CD4-positive, alpha-beta memory T cell (primary cell): ENCODE measurements at regions not wholly inside any gene's neighbourhood (a gene's known extent, or its start where the extent isn't known, plus 50 kb on each side); places are given as distances from the start of the nearest gene placed in this dataset.

Experiments
- CTCF ChIA-PET: fragments of 350-600 bp; sonication (Branson Sonifier 250); formaldehyde crosslinking; loops from one replicate; lab custom pipeline; 2021; ENCODE audit warnings: inconsistent platforms; ENCODE audit not compliant: partially characterized antibody; lab: Charles Lee
- POLR2A ChIA-PET: fragments of 350-600 bp; sonication (Branson Sonifier 250); formaldehyde crosslinking; loops from one replicate; lab custom pipeline; 2021; ENCODE audit not compliant: partially characterized antibody; lab: Charles Lee
- DNase-seq, 5 donors: peaks; one replicate each; pipeline versions ENCODE4 v3.0.0 to v3.0.0-alpha.2; 2020 to 2022; ENCODE audit warnings: mixed read lengths in 1 of 5
- H3K27ac ChIP-seq: one replicate; pipeline ENCODE4 v1.7.0; 2013; ENCODE audit warnings: low read depth, low read length
- H3K27me3 ChIP-seq: 2 replicates; pipeline ENCODE4 v1.7.0; 2013; ENCODE audit warnings: mild to moderate bottlenecking, low read length, moderate library complexity; ENCODE audit not compliant: insufficient read depth
- H3K36me3 ChIP-seq: 2 replicates; pipeline ENCODE4 v1.7.0; 2013; ENCODE audit warnings: mild to moderate bottlenecking, low read length, moderate library complexity; ENCODE audit not compliant: insufficient read depth
- H3K4me1 ChIP-seq: 2 replicates; pipeline ENCODE4 v1.7.0; 2013; ENCODE audit warnings: mild to moderate bottlenecking, low read length, moderate library complexity; ENCODE audit not compliant: insufficient read depth
- H3K4me3 ChIP-seq, 2 donors: one replicate each; pipeline ENCODE4 v1.7.0; 2013; ENCODE audit warnings: low read length in 2 of 2, mild to moderate bottlenecking in 1 of 2
- H3K9me3 ChIP-seq, 2 donors: one replicate each; pipeline ENCODE4 v1.7.0; 2013; ENCODE audit warnings: low read length in 2 of 2, control low read depth in 1 of 2; ENCODE audit not compliant: control insufficient read depth in 1 of 2
- H3K27ac Mint-ChIP-seq, 7 donors: one replicate each; pipeline ENCODE4 v1.8.0; 2020 to 2021; ENCODE audit warnings: mixed read lengths in 7 of 7, mild to moderate bottlenecking in 6 of 7, inconsistent platforms in 3 of 7, moderate library complexity in 3 of 7
- H3K27me3 Mint-ChIP-seq, 2 donors: one replicate each; pipeline ENCODE4 v1.8.0; 2020 to 2021; ENCODE audit warnings: mixed read lengths in 2 of 2
- H3K36me3 Mint-ChIP-seq, 2 donors: one replicate each; pipeline ENCODE4 v1.8.0; 2020 to 2021; ENCODE audit warnings: mixed read lengths in 2 of 2, inconsistent platforms in 1 of 2, mild to moderate bottlenecking in 1 of 2
- H3K4me1 Mint-ChIP-seq, 4 donors: one replicate each; pipeline ENCODE4 v1.8.0; 2020 to 2021; ENCODE audit warnings: mixed read lengths in 4 of 4, mild to moderate bottlenecking in 1 of 4
- H3K4me3 Mint-ChIP-seq, 8 donors: one replicate each; pipeline ENCODE4 v1.8.0; 2020 to 2021; ENCODE audit warnings: mixed read lengths in 8 of 8, mild to moderate bottlenecking in 7 of 8, moderate library complexity in 6 of 8, inconsistent platforms in 3 of 8
- H3K9me3 Mint-ChIP-seq, 8 donors: one replicate each; pipeline ENCODE4 v1.8.0; 2020 to 2021; ENCODE audit warnings: mixed read lengths in 8 of 8, mild to moderate bottlenecking in 5 of 8, inconsistent platforms in 3 of 8, moderate library complexity in 1 of 8
- intact Hi-C: fragments of 100-400 bp; cut with micrococcal nuclease; formaldehyde crosslinking; loops from one replicate; pipeline ENCODE4 v1.15.1; 2023

DNA sequence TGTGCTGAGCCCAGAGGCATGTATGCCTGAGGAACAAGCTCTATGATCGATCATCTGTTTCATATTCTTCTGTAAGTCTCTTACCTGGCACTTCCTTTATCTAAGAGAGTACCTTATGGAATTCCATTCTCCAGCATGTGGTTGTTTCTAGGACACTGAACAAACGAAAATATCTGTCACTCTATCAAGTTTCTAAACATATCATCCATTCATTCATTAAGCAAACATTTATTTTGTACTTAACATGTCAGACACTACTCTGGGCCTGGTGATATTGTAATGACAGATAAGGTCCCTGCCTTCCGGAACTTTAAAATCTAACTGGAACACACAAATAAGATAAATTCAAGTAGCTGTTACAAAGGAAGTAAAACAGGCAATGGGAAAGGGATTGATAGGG lies 477.1 kb downstream of the IGSF11 start:
- Histone ChIP-seq H3K27me3 (no peaks in the 10 kb centered on the region), H3K36me3 (no peaks in the 10 kb centered on the region), H3K9me3 (no peaks in the 10 kb centered on the region), H3K27ac (no peak overlapping the region), H3K4me3 (no peak overlapping the region), H3K4me1 (no peaks in the 10 kb centered on the region)
- H3K4me3 Mint-ChIP-seq: no peak overlapping the region
- H3K4me1 Mint-ChIP-seq: no peaks in the 10 kb centered on the region
- ChIA-PET POLR2A (no interaction called here), CTCF (interaction anchor here (0.6 kb wide), 1 partner anchor 132 kb away, joined by 4 read pairs; no protein-coding TSS in a partner anchor)
- no peak for DNase-seq
- no peaks in the 10 kb centered on the region for H3K27me3 Mint-ChIP-seq
- no peaks in the 10 kb centered on the region for H3K36me3 Mint-ChIP-seq
- peak overlapping the region in 1 of 7 donors; percentile 19 for H3K27ac Mint-ChIP-seq
- intact Hi-C loops: no loop called here
- H3K9me3 Mint-ChIP-seq: peaks cover 0 to 8% (median 0%) of the 10 kb centered on the region in 8 donors

DNA sequence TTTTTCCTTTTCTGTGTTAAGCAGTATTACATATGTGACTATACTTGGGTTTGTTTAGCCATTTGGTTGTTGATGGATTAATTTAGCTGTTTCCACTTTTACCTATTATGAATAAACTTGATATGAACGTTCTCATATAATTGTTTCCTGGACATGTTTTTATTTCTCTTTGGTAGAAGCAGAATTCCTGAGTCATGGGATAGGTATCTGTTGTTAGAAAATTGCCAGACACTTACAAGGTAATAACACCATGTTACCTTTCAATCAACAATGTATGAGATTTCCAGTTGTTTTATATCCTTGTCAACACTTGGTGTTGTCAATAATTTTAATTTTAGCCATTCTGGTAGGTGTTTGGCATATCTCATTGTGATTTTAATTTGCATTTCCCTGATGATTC lies 475.4 kb downstream of the IGSF11 start:
- no peak overlapping the region for H3K4me3 ChIP-seq
- H3K4me1 Mint-ChIP-seq: no peaks in the 10 kb centered on the region
- H3K27me3 ChIP-seq: no peaks in the 10 kb centered on the region
- DNase-seq: no peak
- peaks cover 0 to 8% (median 0%) of the 10 kb centered on the region in 8 donors for H3K9me3 Mint-ChIP-seq
- no peak overlapping the region for H3K27ac Mint-ChIP-seq
- no peaks in the 10 kb centered on the region for H3K36me3 Mint-ChIP-seq
- ChIA-PET CTCF (no interaction called here), POLR2A (no interaction called here)
- H3K9me3 ChIP-seq: no peaks in the 10 kb centered on the region
- H3K4me1 ChIP-seq: no peaks in the 10 kb centered on the region
- intact Hi-C loops: no loop called here
- no peaks in the 10 kb centered on the region for H3K27me3 Mint-ChIP-seq
- no peak overlapping the region for H3K4me3 Mint-ChIP-seq
- H3K36me3 ChIP-seq: no peaks in the 10 kb centered on the region
- no peak overlapping the region for H3K27ac ChIP-seq

DNA sequence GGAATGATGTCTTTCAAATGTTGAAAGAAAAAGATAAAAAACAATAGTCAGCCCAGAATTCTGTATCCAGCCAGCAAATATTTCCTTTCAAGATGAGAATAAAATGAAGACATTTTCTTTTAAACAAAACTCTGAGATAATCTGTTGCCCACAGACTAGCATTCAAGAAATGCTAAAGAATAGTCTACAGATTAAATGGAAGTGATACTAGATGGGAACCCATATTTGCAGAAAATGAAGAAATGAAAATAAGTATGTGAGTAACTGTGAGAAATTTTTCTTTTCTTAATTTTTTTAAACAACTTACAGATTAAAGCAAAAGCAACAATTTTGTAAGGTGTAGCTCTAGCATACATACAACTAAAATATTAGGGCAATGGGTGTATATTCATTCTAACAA lies 469.8 kb downstream of the IGSF11 start:
- no peaks in the 10 kb centered on the region for H3K27me3 Mint-ChIP-seq
- no peaks in the 10 kb centered on the region for H3K9me3 ChIP-seq
- H3K4me3 ChIP-seq: no peak overlapping the region
- no peaks in the 10 kb centered on the region for H3K36me3 ChIP-seq
- H3K9me3 Mint-ChIP-seq: peaks cover 0 to 14% (median 3%) of the 10 kb centered on the region in 8 donors
- ChIA-PET CTCF (interaction anchor here (1.1 kb wide), 1 partner anchor 16 kb away, joined by 3 read pairs; no protein-coding TSS in a partner anchor), POLR2A (no interaction called here)
- DNase-seq: no peak
- no peak overlapping the region for H3K27ac ChIP-seq
- intact Hi-C loops: no loop called here
- H3K36me3 Mint-ChIP-seq: no peaks in the 10 kb centered on the region
- H3K27ac Mint-ChIP-seq: no peak overlapping the region
- H3K4me3 Mint-ChIP-seq: no peak overlapping the region
- no peaks in the 10 kb centered on the region for H3K4me1 Mint-ChIP-seq
- no peaks in the 10 kb centered on the region for H3K4me1 ChIP-seq
- H3K27me3 ChIP-seq: no peaks in the 10 kb centered on the region

DNA sequence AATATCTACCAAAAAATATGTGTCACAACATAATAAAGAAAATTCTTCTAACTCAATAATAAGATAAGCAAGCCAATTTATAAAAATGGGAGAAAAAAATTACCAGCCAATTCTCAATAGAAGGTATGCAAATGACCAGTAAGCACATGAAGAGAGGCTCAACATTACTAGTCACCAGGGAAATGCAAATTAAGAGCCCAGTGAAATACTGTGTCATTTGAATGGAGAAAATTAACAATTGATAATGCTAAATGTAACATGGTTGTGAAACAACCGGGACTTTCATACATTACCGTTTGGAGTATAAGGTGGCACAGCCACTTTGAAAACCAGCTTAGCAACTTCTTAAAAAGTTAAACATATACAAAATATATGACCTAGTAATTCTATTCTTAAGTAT lies 460.7 kb downstream of the IGSF11 start:
- Histone ChIP-seq H3K36me3 (no peaks in the 10 kb centered on the region), H3K27me3 (no peaks in the 10 kb centered on the region), H3K9me3 (no peaks in the 10 kb centered on the region), H3K4me1 (no peaks in the 10 kb centered on the region), H3K4me3 (no peak overlapping the region), H3K27ac (no peak overlapping the region)
- ChIA-PET CTCF (no interaction called here), POLR2A (no interaction called here)
- Mint-ChIP-seq H3K9me3 (peaks cover 0 to 13% (median 4%) of the 10 kb centered on the region in 8 donors), H3K27me3 (no peaks in the 10 kb centered on the region), H3K27ac (no peak overlapping the region), H3K36me3 (no peaks in the 10 kb centered on the region), H3K4me1 (no peaks in the 10 kb centered on the region), H3K4me3 (no peak overlapping the region)
- no peak for DNase-seq
- intact Hi-C loops: no loop called here

DNA sequence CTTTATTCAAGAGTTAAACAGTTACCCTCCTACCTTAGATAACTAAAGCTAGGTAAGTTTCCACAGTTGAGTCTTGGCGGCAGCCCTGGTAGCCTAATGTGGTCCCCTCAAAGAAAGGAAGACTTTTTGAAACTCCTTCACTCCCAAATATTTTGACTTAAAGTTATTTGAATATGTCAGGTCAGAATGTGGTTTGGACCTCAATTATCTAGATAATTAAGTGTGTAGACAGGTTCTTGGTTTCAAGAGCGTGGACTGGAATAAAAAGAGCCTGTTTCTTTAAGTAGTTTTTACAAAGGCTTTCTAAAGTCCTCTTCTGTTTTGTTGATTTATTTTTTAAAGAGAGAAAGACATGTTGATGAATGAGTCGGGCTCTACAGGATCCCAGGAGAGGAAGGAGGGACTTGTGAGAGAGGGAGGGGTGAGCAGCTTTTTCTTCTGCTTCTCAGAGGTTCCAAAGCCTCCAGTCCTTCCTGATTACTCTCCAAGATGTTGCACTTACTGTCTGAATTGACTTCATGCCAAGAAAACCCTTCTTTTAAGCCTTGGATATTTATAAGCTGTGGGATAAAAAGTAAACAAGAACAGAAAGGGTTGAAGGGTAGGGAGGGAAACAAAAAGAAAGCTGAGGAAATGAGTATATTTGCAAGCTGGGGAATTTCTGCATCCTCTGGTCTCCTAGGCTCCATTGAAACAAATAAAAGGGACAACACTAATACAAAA lies 457.4 kb downstream of the IGSF11 start:
- Histone ChIP-seq H3K9me3 (no peaks in the 10 kb centered on the region), H3K4me3 (no peak overlapping the region), H3K27ac (no peak overlapping the region), H3K36me3 (no peaks in the 10 kb centered on the region), H3K27me3 (no peaks in the 10 kb centered on the region), H3K4me1 (no peaks in the 10 kb centered on the region)
- Mint-ChIP-seq H3K4me1 (no peaks in the 10 kb centered on the region), H3K9me3 (peaks cover 0 to 4% (median 0%) of the 10 kb centered on the region in 8 donors), H3K27ac (no peak overlapping the region), H3K36me3 (no peaks in the 10 kb centered on the region), H3K27me3 (no peaks in the 10 kb centered on the region), H3K4me3 (no peak overlapping the region)
- POLR2A ChIA-PET: no interaction called here
- intact Hi-C loops: no loop called here
- CTCF ChIA-PET: no interaction called here
- DNase-seq: no peak

DNA sequence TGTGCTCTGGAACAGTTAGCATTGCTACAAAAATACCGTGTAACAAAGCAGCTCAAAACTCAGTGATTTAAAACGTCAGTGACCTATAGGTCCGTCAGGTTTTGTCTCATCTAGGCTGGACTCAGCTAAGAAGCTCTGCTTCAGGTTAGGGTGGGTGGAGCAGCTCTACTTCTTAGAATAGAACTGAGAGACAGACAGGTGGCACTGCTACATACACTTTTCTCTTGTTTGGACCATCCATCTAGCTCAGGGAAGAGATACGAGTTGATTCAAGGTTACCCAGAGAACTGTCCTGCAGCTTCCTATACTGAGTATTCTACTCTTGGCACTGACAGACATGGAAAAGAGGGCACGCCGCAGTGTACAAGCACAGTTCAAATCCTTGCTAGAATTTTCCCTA lies 456.1 kb downstream of the IGSF11 start:
- CTCF ChIA-PET: no interaction called here
- POLR2A ChIA-PET: no interaction called here
- Mint-ChIP-seq H3K27me3 (no peaks in the 10 kb centered on the region), H3K36me3 (no peaks in the 10 kb centered on the region), H3K9me3 (peaks cover 0 to 4% (median 0%) of the 10 kb centered on the region in 8 donors), H3K4me3 (no peak overlapping the region), H3K4me1 (no peaks in the 10 kb centered on the region), H3K27ac (no peak overlapping the region)
- Histone ChIP-seq H3K9me3 (no peaks in the 10 kb centered on the region), H3K27me3 (no peaks in the 10 kb centered on the region), H3K36me3 (no peaks in the 10 kb centered on the region), H3K4me3 (no peak overlapping the region), H3K27ac (no peak overlapping the region), H3K4me1 (no peaks in the 10 kb centered on the region)
- intact Hi-C loops: no loop called here
- DNase-seq: no peak

DNA sequence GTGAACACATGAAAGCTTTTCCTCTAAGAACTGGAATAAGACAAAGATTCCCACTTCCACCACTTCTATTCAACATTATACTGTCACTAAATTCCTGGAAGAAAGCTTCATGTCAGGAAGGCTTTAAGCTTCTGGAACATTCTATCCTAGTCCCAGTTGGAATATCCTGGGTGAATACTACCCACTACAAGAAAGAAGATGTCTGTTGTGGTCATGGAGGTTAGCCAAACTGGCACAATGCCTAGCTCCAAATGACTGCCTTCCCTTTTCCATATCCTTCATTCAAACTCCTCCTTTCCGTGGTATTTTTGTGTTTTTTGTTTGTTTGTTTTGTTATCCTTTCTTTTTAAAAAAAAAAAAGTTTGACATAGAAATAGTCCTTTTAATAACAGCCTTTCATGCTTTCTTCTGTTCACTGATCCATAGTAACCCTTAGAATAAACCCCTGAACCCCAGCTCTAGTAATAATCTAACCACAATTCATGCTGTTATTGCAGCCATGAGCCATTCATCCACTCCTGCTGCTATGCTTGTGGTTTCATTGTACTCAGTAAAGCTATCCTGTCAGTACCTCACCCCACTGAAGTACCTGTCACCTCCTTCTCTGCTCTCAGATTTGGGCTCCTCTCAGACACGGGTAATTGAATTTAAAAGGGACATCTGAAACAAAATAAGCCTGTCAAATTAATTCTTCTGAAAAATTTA lies 447.5 kb downstream of the IGSF11 start:
- no peaks in the 10 kb centered on the region for H3K27me3 Mint-ChIP-seq
- intact Hi-C loops: no loop called here

More for the DNA sequence above, 447.5 kb downstream of the IGSF11 start:
- ChIA-PET CTCF (no interaction called here), POLR2A (no interaction called here)
- no peak overlapping the region for H3K27ac Mint-ChIP-seq
- H3K36me3 Mint-ChIP-seq: no peaks in the 10 kb centered on the region
- no peak overlapping the region for H3K4me3 ChIP-seq
- H3K36me3 ChIP-seq: no peaks in the 10 kb centered on the region
- H3K27me3 ChIP-seq: no peaks in the 10 kb centered on the region
- no peaks in the 10 kb centered on the region for H3K4me1 ChIP-seq
- no peak overlapping the region for H3K27ac ChIP-seq
- H3K9me3 ChIP-seq: no peaks in the 10 kb centered on the region
- no peak for DNase-seq
- peaks cover 0 to 5% (median under 1%) of the 10 kb centered on the region in 8 donors for H3K9me3 Mint-ChIP-seq
- no peaks in the 10 kb centered on the region for H3K4me1 Mint-ChIP-seq
- no peak overlapping the region for H3K4me3 Mint-ChIP-seq
